OCI-LY3 (cell line): ENCODE measurements at regions not wholly inside any gene's neighbourhood (a gene's known extent, or its start where the extent isn't known, plus 50 kb on each side); places are given as distances from the start of the nearest gene placed in this dataset.

Experiments
- H2AFZ ChIP-seq: fragments of 200-600, 300-600 bp; shearing (Covaris generic); 2 replicates; pipeline ENCODE4 v1.6.0; 2014; ENCODE audit warnings: antibody characterized with exemption, low read depth, low read length
- H3K27ac ChIP-seq: fragments of 200-600, 300-600 bp; sonication (generic); 2 replicates; pipeline ENCODE4 v1.5.1; 2014; ENCODE audit warnings: mild to moderate bottlenecking, low read length, moderate library complexity, mixed read lengths
- H3K27me3 ChIP-seq: fragments of 200-600, 300-600 bp; sonication (generic); 2 replicates; pipeline ENCODE4 v1.6.1; 2014; ENCODE audit warnings: low read depth, low read length, mixed read lengths
- H3K36me3 ChIP-seq: fragments of 200-600, 300-600 bp; sonication (generic); replicated peaks from 2 replicates; pipeline ENCODE3; 2014; ENCODE audit warnings: low read depth, low read length, mixed read lengths
- H3K4me1 ChIP-seq: fragments of 300-600, 200-600 bp; sonication (generic); 2 replicates; pipeline ENCODE4 v1.6.1; 2014; ENCODE audit warnings: low read length, mixed read lengths
- H3K4me2 ChIP-seq: fragments of 200-600, 300-600 bp; sonication (generic); 2 replicates; pipeline ENCODE4 v1.6.1; 2014; ENCODE audit warnings: low read length, mixed read lengths
- H3K4me3 ChIP-seq: fragments of 300-600, 200-600 bp; sonication (generic); 2 replicates; pipeline ENCODE4 v1.5.1; 2014; ENCODE audit warnings: antibody characterized with exemption, mild to moderate bottlenecking, low read length, moderate library complexity
- H3K79me2 ChIP-seq: fragments of 300-600, 200-600 bp; shearing (Covaris generic); 2 replicates; pipeline ENCODE4 v1.6.1; 2014; ENCODE audit warnings: mild to moderate bottlenecking, low read length, mixed read lengths
- H3K9ac ChIP-seq: fragments of 300-600, 200-600 bp; shearing (Covaris generic); 2 replicates; pipeline ENCODE4 v1.6.0; 2014; ENCODE audit warnings: mild to moderate bottlenecking, low read length, moderate library complexity
- H3K9me3 ChIP-seq: fragments of 200-600, 300-600 bp; shearing (Covaris generic); 2 replicates; pipeline ENCODE4 v1.6.1; 2014; ENCODE audit warnings: low read length, mixed read lengths; ENCODE audit not compliant: insufficient read depth
- H4K20me1 ChIP-seq: fragments of 200-600, 300-600 bp; sonication (generic); 2 replicates; pipeline ENCODE4 v1.6.1; 2016; ENCODE audit warnings: low read length, mixed read lengths; ENCODE audit not compliant: insufficient read depth
- CTCF ChIP-seq: fragments of 200-600, 300-600 bp; sonication (generic); IDR thresholded peaks from 2 replicates; pipeline ENCODE4 v1.5.1; 2014; ENCODE audit warnings: antibody characterized with exemption, low read length, low read depth
- EZH2phosphoT487 ChIP-seq: fragments of 200-600 bp; shearing (Covaris generic); IDR thresholded peaks from 2 replicates; pipeline ENCODE4 v1.6.1; 2018; ENCODE audit warnings: antibody characterized with exemption, mixed run types, low read depth

GRCh38 chr3:59249004-59249403, 199.2 kb upstream of the CFAP20DC start:
- Histone ChIP-seq H3K4me1 (no peaks in the 10 kb centered on the region), H3K27me3 (no peaks in the 10 kb centered on the region), H3K9ac (no peak overlapping the region), H4K20me1 (no peaks in the 10 kb centered on the region), H3K9me3 (0 out of 2 replicates have a peak, but pooled peaks cover 4% of the 10 kb centered on the region), H2AFZ (no peak overlapping the region), H3K4me3 (no peak overlapping the region), H3K79me2 (no peaks in the 10 kb centered on the region), H3K36me3 (no peaks in the 10 kb centered on the region), H3K4me2 (no peak overlapping the region), H3K27ac (no peak overlapping the region)
- TF ChIP-seq CTCF = no peak
- no peak for TF ChIP-seq EZH2phosphoT487

GRCh38 chr3:59247402-59247841, 197.6 kb upstream of the CFAP20DC start:
- H3K9ac ChIP-seq = no peak overlapping the region
- H4K20me1 ChIP-seq = no peaks in the 10 kb centered on the region
- H3K4me1 ChIP-seq = no peaks in the 10 kb centered on the region
- no peaks in the 10 kb centered on the region for H3K36me3 ChIP-seq
- no peak overlapping the region for H3K27ac ChIP-seq
- no peak overlapping the region for H3K4me2 ChIP-seq
- H3K4me3 ChIP-seq = no peak overlapping the region
- no peaks in the 10 kb centered on the region for H3K79me2 ChIP-seq
- TF ChIP-seq CTCF (no peak), EZH2phosphoT487 (no peak)
- H3K9me3 ChIP-seq = 0 out of 2 replicates have a peak, but pooled peaks cover 4% of the 10 kb centered on the region
- no peak overlapping the region for H2AFZ ChIP-seq
- no peaks in the 10 kb centered on the region for H3K27me3 ChIP-seq

- Histone ChIP-seq H3K36me3 (no peaks in the 10 kb centered on the region), H3K79me2 (no peaks in the 10 kb centered on the region), H3K4me1 (no peaks in the 10 kb centered on the region), H4K20me1 (no peaks in the 10 kb centered on the region), H3K27ac (no peak overlapping the region), H3K9me3 (0 out of 2 replicates have a peak, but pooled peaks cover 6% of the 10 kb centered on the region), H2AFZ (no peak overlapping the region), H3K4me2 (no peak overlapping the region), H3K9ac (no peak overlapping the region), H3K4me3 (no peak overlapping the region), H3K27me3 (no peaks in the 10 kb centered on the region)
- TF ChIP-seq EZH2phosphoT487 = no peak
- no peak for TF ChIP-seq CTCF
These were observed 197.0 kb upstream of the CFAP20DC start for GRCh38 chr3:59246719-59247401.

GRCh38 chr3:59245859-59246501, 196.2 kb upstream of the CFAP20DC start:
- no peak overlapping the region for H3K4me2 ChIP-seq
- no peak overlapping the region for H3K9ac ChIP-seq
- H4K20me1 ChIP-seq = no peaks in the 10 kb centered on the region
- H2AFZ ChIP-seq = no peak overlapping the region
- H3K27me3 ChIP-seq = no peaks in the 10 kb centered on the region
- H3K36me3 ChIP-seq = no peaks in the 10 kb centered on the region
- no peaks in the 10 kb centered on the region for H3K4me1 ChIP-seq
- H3K79me2 ChIP-seq = no peaks in the 10 kb centered on the region
- no peak overlapping the region for H3K4me3 ChIP-seq
- no peak for TF ChIP-seq EZH2phosphoT487
- H3K27ac ChIP-seq = no peak overlapping the region
- H3K9me3 ChIP-seq = 0 out of 2 replicates have a peak, but pooled peaks cover 6% of the 10 kb centered on the region
